MM.1S (cell line): ENCODE measurements at regions not wholly inside any gene's neighbourhood (a gene's known extent, or its start where the extent isn't known, plus 50 kb on each side); places are given as distances from the start of the nearest gene placed in this dataset.
"Not testable (repeated sequence)": the region's sequence is repeated elsewhere in the genome, so short reads cannot be mapped to it uniquely, and the experiment has no call there.

ENCODE experiments used
- EZH2 ChIP-seq: fragments of 300-600 bp; sonication (generic); optimal IDR thresholded peaks from 2 replicates; pipeline ENCODE3; 2017; ENCODE audit warnings: low read depth, mild to moderate bottlenecking, antibody characterized with exemption, low read length, mixed read lengths
- TF ChIP-seq, protein P1 (sequence below): fragments of 300-600 bp; sonication (generic); IDR thresholded peaks from 2 replicates; pipeline ENCODE4 v1.5.1; 2016; ENCODE audit warnings: antibody characterized with exemption, low read length, mixed read lengths

DNA sequence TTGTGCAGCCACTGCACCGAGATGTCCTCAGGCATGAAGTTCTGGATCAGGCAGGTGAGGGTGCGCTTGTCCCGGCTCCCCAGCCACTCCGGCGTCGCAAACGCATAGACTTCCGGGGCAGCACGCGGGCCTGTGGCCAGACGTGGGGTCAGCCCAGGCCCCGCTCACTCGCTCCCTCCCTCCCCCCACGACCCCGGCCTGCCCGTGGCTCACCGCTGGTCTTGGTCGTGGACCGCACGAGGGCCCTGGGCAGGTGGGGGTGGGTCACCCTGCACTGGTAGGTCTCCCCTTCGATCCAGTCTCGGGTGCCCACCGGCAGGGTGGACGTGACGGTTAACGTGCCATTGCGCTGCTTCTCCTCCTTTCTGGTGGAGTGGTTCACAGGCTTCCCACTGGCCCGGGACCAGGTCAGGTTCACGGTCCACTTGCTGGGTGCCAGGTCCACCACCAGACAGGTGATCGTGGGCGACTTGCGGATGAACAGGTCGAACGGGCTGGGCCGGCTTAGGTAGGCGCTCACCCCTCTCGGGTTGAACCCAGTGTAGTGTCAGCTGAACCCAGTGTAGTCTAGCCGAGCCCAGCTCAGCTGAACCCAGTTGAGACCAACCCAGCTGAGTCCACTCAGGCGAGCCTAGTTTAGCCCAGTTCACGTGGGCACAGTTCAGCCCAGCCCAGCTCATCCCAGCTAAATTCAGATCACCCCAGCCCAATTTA lies 195.8 kb downstream of the TMEM121 start:
- TF ChIP-seq, protein P1, sequence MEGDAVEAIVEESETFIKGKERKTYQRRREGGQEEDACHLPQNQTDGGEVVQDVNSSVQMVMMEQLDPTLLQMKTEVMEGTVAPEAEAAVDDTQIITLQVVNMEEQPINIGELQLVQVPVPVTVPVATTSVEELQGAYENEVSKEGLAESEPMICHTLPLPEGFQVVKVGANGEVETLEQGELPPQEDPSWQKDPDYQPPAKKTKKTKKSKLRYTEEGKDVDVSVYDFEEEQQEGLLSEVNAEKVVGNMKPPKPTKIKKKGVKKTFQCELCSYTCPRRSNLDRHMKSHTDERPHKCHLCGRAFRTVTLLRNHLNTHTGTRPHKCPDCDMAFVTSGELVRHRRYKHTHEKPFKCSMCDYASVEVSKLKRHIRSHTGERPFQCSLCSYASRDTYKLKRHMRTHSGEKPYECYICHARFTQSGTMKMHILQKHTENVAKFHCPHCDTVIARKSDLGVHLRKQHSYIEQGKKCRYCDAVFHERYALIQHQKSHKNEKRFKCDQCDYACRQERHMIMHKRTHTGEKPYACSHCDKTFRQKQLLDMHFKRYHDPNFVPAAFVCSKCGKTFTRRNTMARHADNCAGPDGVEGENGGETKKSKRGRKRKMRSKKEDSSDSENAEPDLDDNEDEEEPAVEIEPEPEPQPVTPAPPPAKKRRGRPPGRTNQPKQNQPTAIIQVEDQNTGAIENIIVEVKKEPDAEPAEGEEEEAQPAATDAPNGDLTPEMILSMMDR = not testable (repeated sequence)
- TF ChIP-seq EZH2 = not testable (repeated sequence)
